ENCODE measurements at regions not wholly inside any gene's neighbourhood (a gene's known extent, or its start where the extent isn't known, plus 50 kb on each side); places are given as distances from the start of the nearest gene placed in this dataset.

DNA sequence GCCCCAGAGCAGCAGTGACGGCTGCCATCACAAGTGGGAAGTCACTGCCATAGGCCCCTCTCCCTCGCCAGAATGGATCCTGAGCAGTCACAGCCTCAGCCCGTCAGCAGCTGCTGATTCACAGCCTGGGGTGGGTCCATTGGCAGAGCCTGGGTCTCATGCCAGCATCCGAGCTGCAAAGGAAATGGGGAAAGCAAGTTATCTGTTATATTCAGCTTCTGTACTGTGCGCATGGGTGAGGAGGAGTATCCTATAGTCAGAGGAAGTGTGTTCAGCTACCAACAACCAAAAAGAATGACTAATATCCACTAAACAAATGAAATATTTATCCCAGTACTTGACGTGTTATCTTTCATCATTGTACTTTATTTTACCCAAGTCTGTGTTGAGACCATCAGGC is 119.7 kb downstream of the RCN1 start (continued):
- TF ChIP-seq ZNF331 (CRISPR knock-in tag; IDR thresholded peaks at IDR 0.05; ENCODE audit: low read depth) = no peak
- TF ChIP-seq ETS1 (IDR thresholded peaks at IDR 0.05) = no peak
- TF ChIP-seq CTCF (conservative IDR thresholded peaks at IDR 0.05; ENCODE audit: low read depth in 2 of 2) = no peak
- no peak for TF ChIP-seq POLR2AphosphoS5 (IDR thresholded peaks at IDR 0.05; ENCODE audit: low read depth)
- TF ChIP-seq JUNB (IDR thresholded peaks at IDR 0.05; ENCODE audit: unreplicated experiment) = no peak

- ATAC-seq = no peak
- no peaks in the 10 kb centered on the region for H4K20me1 ChIP-seq (replicated peaks; ENCODE audit: insufficient read depth)
- no peak overlapping the region for H3K27ac ChIP-seq (ENCODE audit: low read depth)
- no peaks in the 10 kb centered on the region for H3K36me3 Mint-ChIP-seq (ENCODE audit: low read depth)
- peak overlapping the region; percentile 70 for H2AFZ ChIP-seq
- no peak for TF ChIP-seq STAT1 (IDR thresholded peaks at IDR 0.05; ENCODE audit: unreplicated experiment)
- no peak for TF ChIP-seq EZH2phosphoT487 (IDR thresholded peaks at IDR 0.05; ENCODE audit: unreplicated experiment)
- TF ChIP-seq NANOG (IDR thresholded peaks at IDR 0.05; ENCODE audit: borderline replicate concordance) = no peak
- TF ChIP-seq POLR2AphosphoS5 (IDR thresholded peaks at IDR 0.05; ENCODE audit: low read depth) = no peak
- no peak for TF ChIP-seq ZNF114 (CRISPR knock-in tag; IDR thresholded peaks at IDR 0.05)
- TF ChIP-seq JUNB (IDR thresholded peaks at IDR 0.05; ENCODE audit: unreplicated experiment) = no peak
- no peak for TF ChIP-seq CREB1 (CRISPR knock-in tag; IDR thresholded peaks at IDR 0.05; ENCODE audit: low read depth)
- no peak for TF ChIP-seq ZNF331 (CRISPR knock-in tag; IDR thresholded peaks at IDR 0.05; ENCODE audit: low read depth)
- no peak for TF ChIP-seq EZH2 (IDR thresholded peaks at IDR 0.05; ENCODE audit: low read depth, unreplicated experiment)
- TF ChIP-seq ETS1 (IDR thresholded peaks at IDR 0.05) = no peak
- TF ChIP-seq, protein P1, sequence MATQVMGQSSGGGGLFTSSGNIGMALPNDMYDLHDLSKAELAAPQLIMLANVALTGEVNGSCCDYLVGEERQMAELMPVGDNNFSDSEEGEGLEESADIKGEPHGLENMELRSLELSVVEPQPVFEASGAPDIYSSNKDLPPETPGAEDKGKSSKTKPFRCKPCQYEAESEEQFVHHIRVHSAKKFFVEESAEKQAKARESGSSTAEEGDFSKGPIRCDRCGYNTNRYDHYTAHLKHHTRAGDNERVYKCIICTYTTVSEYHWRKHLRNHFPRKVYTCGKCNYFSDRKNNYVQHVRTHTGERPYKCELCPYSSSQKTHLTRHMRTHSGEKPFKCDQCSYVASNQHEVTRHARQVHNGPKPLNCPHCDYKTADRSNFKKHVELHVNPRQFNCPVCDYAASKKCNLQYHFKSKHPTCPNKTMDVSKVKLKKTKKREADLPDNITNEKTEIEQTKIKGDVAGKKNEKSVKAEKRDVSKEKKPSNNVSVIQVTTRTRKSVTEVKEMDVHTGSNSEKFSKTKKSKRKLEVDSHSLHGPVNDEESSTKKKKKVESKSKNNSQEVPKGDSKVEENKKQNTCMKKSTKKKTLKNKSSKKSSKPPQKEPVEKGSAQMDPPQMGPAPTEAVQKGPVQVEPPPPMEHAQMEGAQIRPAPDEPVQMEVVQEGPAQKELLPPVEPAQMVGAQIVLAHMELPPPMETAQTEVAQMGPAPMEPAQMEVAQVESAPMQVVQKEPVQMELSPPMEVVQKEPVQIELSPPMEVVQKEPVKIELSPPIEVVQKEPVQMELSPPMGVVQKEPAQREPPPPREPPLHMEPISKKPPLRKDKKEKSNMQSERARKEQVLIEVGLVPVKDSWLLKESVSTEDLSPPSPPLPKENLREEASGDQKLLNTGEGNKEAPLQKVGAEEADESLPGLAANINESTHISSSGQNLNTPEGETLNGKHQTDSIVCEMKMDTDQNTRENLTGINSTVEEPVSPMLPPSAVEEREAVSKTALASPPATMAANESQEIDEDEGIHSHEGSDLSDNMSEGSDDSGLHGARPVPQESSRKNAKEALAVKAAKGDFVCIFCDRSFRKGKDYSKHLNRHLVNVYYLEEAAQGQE (IDR thresholded peaks at IDR 0.05; ENCODE audit: unreplicated experiment) = no peak
- DNase-seq (ENCODE audit: low spot score) = no peak
- no peak overlapping the region for H3K4me2 ChIP-seq
- H3K9me2 ChIP-seq (ENCODE audit: insufficient read depth) = no peaks in the 10 kb centered on the region
- H3K9me3 Mint-ChIP-seq = no peaks in the 10 kb centered on the region
- H3F3A ChIP-seq (replicated peaks; ENCODE audit: low read depth) = no peaks in the 10 kb centered on the region
- no peak overlapping the region for H3K4me3 Mint-ChIP-seq
- no peaks in the 10 kb centered on the region; the same call in 2 of the 3 replicates for H3K4me1 Mint-ChIP-seq
- H3K4me1 ChIP-seq (ENCODE audit: insufficient read depth) = no peaks in the 10 kb centered on the region
- H3K27me3 Mint-ChIP-seq (ENCODE audit: insufficient read depth, low read depth, poor library complexity) = peaks cover 4% of the 10 kb centered on the region
- H3K36me3 ChIP-seq (ENCODE audit: insufficient read depth) = no peaks in the 10 kb centered on the region
- H3K27ac Mint-ChIP-seq = no peak overlapping the region
- H3K27me3 ChIP-seq (ENCODE audit: insufficient read depth) = no peaks in the 10 kb centered on the region
- H3K4me3 ChIP-seq = no peak overlapping the region
- H3K79me2 ChIP-seq (replicated peaks; ENCODE audit: insufficient read depth) = no peaks in the 10 kb centered on the region
Measured at GRCh38 chr11:32213223-32213622, 122.3 kb downstream of the RCN1 start.

Data from GM23338 (cell line).